T-helper 2 cell treated with Interferon-gamma antibody and Interleukin-4, amounts not matched to agents 100 ng/mL and 5 ng/mL, for 36 hours (primary cell): ENCODE measurements at regions not wholly inside any gene's neighbourhood (a gene's known extent, or its start where the extent isn't known, plus 50 kb on each side); places are given as distances from the start of the nearest gene placed in this dataset.

Source experiments
- intact Hi-C: fragments of 100-400 bp; cut with micrococcal nuclease; formaldehyde crosslinking; loops from one replicate; pipeline ENCODE4 v1.15.1; 2023

GRCh38 chr15:35320158-35320780 lies 225.7 kb downstream of the DPH6 start:
- intact Hi-C loops = no loop called here

DNA sequence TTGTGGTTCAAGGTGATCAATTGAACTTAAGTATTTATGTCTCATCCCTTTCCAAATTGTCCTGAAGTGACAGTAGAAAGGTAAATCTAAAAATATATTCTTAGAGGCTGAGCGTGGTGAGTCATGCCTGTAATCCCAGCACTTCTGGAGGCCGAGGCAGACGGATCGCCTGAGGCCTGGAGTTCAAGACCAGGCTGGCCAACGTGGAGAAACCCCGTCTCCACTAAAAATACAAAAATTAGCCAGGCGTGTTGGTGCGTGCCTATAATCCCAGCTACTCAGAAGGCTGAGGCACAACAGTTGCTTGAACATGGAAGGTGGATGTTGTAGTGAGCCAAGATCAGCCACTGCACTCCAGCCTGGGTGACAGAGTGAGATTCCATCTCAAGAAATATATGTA lies 226.6 kb downstream of the DPH6 start:
- intact Hi-C loops = no loop called here

- intact Hi-C loops = no loop called here
Observed at GRCh38 chr15:35317217-35317616, 228.7 kb downstream of the DPH6 start.

GRCh38 chr15:35312344-35312743 lies 227.2 kb upstream of the NANOGP8 start:
- intact Hi-C loops = no loop called here

DNA sequence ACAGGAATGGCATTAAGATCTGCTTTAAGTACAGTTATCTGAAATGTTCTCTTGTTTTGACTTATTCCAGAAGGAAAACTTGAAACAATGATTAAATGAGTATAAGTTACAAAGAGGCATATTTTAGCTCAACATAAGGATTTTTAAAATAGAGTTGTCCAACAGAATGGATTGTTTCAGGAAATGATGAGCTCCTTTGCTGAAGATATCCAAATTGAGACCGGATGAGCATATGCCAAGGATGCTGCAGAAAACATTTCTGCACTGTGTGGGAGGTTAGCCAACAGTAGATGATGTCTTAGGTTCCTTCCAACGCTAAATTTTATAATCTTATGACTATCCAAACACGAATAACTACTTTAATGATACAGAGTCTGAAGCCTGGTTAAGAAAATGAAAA lies 226.5 kb upstream of the NANOGP8 start:
- intact Hi-C loops = no loop called here

GRCh38 chr15:35309886-35310285 lies 224.8 kb upstream of the NANOGP8 start:
- intact Hi-C loops = no loop called here

DNA sequence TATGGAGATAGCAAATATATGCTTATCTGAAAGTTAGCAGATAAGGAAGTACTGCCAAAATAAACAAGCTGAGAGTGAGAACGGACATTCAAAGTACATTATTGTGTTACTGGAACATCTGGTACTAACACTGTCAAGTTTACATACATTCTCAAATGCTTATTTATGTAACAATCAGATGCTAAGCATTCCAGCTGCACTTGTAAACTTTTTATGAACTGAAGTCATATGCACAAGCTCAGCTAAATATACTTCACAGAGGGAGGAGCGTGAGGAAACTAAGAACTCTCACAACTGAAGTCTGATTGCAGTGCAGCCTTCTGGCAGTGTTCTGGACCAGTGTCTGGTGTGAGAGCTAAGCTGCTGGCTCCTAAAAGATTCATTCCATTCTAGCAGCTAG lies 223.7 kb upstream of the NANOGP8 start:
- intact Hi-C loops = no loop called here

DNA sequence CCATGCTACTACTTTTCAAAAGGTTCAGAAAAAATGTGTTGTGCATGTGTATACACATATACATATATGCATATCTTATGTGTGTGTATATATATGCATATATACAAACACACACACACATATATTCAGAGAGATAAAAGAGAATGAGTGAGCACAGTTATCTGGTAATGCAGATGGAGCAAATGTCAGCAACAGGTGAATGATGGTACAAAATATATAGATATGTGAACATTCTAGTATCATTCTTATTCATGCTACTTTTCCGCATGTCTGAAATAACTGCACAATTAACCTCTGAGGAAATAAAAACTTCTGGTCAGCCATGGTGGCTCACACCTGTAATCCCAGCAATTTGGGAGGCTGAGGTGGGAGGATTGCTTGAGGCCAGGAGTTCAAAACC lies 222.6 kb upstream of the NANOGP8 start:
- intact Hi-C loops = no loop called here

GRCh38 chr15:35307026-35307425 lies 221.9 kb upstream of the NANOGP8 start:
- intact Hi-C loops = no loop called here

DNA sequence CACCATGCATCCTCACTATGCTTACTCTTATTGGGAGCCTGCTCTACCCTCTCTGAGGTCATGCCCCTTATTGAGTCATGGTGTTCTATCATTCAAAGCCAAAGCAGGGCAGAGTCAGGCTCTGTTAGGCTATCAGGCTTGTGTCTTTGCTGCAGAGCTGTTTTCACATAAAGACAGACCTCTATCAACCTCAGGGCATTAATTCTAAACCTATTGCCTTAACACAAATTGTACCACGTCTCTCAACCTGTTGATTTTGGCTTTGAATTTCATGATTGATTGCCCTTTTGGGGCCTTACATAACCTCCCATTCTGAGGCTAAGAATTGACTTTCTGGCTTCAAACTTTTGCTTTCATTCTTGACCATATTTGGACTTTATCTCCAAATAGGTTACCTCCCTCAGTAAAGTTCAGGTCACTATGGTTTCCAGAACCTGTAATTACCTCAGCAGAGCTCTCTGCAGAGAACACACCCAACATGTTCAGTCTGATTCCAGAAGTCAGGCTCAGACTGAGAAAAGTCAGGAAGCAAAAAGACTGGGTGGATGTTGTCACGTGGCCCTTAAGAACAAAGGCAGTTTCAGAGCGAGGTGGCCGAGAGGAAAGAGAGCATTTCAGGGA lies 221.4 kb upstream of the NANOGP8 start:
- intact Hi-C loops = no loop called here

DNA sequence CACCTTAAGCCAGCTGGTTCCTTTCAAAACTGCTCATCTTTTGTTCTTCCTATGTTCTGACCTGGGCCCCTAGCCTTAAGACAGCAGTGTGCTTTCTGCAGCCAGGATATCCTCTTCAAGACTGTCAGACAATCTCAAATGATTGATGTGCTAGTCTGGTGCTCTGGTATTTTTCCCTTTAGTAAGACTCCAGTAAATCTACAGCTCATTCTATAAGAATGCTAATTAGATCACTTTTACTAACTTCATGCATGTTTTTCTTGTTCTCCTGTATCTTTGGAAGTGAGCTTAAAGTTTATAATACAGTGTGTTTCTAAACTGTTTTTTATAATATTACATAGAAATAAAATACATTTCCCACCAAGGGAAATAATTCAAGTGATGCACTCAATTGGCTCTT lies 220.9 kb upstream of the NANOGP8 start:
- intact Hi-C loops = no loop called here

DNA sequence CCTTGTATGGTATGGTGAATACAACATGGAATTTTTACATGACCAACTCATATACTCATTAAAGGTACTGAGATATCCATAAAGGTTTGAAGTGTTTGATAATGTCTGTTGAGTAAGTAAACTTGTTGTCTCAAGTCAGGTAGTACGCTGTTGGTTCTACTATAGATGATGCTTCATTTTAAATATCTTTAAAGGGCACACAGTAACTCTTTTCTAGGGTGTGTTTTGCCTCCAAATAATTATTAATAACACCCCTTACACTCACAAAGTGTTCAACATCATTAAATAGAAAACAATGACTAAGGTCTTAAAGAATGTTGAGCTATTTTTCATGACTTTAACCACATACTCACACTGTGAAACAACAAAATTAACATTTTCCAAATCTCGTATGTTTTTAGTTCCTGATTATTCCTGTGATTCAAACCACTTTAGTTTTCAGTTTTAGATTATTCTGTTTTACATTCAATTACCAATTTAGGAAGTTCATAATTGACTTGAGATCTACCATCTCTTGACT lies 220.0 kb upstream of the NANOGP8 start:
- intact Hi-C loops = no loop called here

DNA sequence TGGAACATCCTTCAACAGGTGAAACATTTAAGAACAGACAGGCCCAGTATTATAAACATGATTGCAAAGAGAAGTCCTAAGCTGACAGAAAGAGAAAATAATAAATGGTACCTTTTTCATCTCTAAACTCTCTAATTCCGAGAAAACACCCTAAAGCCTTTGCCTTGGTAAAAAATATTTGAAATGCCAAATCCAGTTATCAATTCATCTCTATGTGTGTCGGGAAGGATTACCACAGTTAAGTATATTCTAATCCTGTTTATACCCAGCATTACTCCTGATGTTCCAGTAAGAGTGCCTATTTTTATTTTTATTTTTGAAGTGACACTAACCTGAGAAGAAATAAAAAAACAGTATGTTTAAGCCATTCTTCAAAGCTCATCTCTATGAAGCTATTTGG lies 219.3 kb upstream of the NANOGP8 start:
- intact Hi-C loops = no loop called here

DNA sequence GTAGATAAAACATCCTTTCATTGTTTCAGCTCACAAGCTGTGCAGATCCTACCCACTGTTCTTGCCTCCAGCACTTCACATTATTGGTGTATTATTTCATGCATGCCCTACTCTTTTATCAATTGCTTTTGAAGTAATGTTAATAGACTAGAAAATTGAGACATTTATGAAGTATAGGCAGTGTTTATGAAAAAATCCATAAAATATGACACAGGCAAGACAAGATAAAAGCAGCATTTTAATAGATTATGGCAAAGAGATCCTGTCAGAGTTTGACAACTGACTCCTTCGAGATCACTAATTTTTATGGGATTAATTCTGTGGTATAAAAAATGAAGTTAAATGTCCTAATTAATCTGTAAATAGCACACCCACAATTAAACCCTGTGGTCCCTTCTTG lies 217.2 kb upstream of the NANOGP8 start:
- intact Hi-C loops = no loop called here

DNA sequence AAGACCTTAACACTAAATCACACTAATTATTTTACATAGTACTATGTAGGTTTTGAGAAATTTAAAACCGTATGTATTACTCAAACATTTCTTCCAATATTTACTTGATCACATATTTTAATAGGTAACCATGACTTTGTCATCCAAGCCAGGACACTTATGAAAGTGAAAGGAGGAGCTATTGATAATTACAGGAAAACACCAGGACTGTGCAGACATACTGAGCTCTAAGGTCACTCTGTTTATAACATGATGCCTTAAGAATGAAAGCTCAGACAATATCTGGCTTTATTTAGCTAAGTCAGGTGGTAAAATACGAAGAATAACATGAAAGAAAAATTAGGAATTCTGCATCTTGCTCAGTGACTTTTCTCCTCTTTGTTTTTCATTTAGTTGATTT lies 216.0 kb upstream of the NANOGP8 start:
- intact Hi-C loops = no loop called here

DNA sequence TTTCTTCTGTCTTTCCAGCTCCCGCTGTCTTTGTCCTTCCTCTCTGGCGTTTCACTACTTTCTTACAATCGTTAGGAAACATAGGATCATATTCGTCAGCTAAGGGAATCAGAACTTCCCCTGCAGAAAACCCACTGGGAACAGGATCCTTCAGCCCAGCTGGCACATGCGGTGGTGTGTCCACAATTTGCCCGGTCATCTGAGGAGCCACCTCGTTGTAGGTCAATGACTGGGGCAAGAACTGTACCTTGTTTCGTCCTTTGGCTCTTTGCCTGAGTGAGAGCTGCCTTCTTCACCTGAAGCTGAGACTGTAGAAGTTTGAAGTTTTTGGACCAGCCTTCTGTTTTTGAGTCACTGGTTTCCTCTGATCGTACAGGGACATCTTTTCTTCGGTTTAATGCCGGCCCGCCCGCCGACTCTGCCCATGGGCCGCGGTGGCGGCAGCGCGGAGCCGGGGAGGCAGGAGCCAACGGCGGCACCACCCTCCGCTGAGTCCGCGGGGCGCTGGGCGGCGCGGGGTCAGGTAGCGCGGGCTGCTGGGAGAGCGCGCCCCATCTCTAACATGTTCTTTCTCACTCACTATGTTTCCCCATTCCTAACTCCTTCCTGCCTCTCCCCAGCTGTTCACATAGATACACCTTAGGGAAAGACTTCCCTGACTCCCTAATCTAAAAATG lies 214.1 kb upstream of the NANOGP8 start:
- intact Hi-C loops = no loop called here

- intact Hi-C loops = no loop called here
Observed at GRCh38 chr15:35298509-35298908, 213.4 kb upstream of the NANOGP8 start.

DNA sequence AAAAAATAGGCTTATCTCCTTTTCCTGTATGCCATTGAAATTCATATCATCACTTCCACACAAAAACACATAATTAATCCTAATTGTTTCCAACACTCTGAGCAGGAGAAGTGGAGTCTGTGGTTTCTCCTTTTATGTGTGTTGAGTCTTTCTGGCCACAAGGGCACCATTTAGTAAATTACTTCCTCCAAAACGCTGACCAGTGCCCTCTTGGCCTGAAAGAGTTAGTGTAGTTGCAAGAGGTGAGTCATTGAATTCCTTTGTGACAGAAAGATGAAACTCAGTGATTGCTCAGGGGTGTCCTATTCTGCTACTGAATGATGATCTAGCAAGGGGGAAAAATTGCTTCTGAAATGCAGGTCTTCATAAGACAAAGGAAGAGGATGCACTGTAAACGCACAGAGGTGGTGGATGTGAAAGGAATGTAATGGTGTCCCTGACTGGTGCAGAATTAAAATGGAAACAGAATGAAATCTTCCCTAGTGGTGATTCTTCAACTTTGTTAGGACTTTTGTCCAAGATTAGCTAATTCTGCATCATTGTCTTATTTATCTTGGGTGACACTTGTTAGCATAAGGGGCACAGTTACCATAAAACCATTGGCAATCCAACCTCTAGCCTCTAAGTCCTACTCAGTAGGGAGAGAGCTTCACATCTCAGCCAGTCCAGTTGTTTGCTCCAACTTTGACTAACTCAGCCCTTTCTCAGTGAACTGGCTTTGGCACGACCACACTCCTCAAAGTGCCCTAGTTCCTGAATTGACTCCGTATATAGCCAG lies 208.4 kb upstream of the NANOGP8 start:
- intact Hi-C loops = no loop called here

DNA sequence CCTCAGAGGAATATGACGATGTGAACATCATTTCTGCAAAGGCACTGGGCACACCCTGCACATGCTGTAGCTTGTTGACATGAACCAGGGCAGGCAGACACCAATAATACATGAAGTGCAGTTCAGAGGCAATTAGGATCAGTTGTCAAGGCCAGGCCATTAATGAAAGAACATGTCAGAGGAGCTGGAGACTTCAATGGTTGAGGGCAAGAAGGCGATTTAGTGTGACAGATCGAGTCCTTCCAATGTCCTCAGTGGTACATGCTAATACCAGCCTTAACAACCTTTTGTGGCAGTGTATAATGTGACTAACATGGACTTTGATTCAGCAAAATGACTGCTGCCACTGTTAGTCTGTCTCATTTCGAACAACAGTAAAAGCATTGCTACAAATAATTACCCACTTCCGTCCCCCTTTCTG lies 205.2 kb upstream of the NANOGP8 start:
- intact Hi-C loops = no loop called here

- intact Hi-C loops = loop anchor here (5.0 kb wide), 1 partner anchor 153 kb away; no protein-coding TSS in a partner anchor
Observed at GRCh38 chr15:35289024-35289617, 204.0 kb upstream of the NANOGP8 start.

DNA sequence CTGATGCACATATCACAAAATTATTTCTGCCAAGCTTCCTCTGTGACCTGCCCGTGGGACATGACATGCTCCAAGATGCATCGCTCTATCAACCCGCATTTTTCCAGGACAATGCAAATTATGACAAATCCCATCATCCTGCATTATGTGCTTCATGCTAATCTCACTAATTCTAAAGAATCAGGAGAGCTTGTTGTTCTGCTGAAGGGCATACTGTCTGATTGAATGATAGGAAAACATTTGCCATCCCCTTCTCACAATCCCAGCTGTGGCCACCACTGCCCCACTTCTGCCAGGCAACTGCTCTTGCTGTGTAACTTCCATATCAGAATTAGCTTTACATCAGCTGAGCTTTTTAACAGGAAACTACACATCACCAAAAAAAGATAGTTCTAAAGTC lies 203.5 kb upstream of the NANOGP8 start:
- intact Hi-C loops = loop anchor here (5.0 kb wide), 1 partner anchor 154 kb away; no protein-coding TSS in a partner anchor
